ENCODE measurements at regions not wholly inside any gene's neighbourhood (a gene's known extent, or its start where the extent isn't known, plus 50 kb on each side); places are given as distances from the start of the nearest gene placed in this dataset.

- DNase-seq, result no peak
- Histone ChIP-seq H2AFZ (ENCODE audit: low read depth) (no peak overlapping the region), H3K9ac (no peak overlapping the region), H3K4me2 (no peak overlapping the region), H3K27me3 (ENCODE audit: insufficient read depth) (no peaks in the 10 kb centered on the region), H3K4me3 (ENCODE audit: low read depth in 2 of 2, low read length in 1 of 2) (no peak overlapping the region), H3K36me3 (replicated peaks in 1 of 2; ENCODE audit: control insufficient read depth in 1 of 2, insufficient read depth in 2 of 2, low read length in 1 of 2) (no peaks in the 10 kb centered on the region), H4K20me1 (ENCODE audit: insufficient read depth) (no peaks in the 10 kb centered on the region), H3K9me3 (no peaks in the 10 kb centered on the region), H3K79me2 (ENCODE audit: insufficient read depth) (no peaks in the 10 kb centered on the region), H3F3A (replicated peaks; ENCODE audit: insufficient read depth) (no peaks in the 10 kb centered on the region), H3K27ac (ENCODE audit: low read depth in 2 of 2, low read length in 1 of 2) (no peak overlapping the region), H3K4me1 (ENCODE audit: control insufficient read depth in 1 of 2, insufficient read depth in 2 of 2, low read depth in 1 of 2, low read length in 1 of 2) (no peaks in the 10 kb centered on the region), H3K9me2 (no peaks in the 10 kb centered on the region)
- WGBS (ENCODE audit: low lambda C conversion rate), result 55% methylated on average over 7 of the region's 9 CpGs
- CTCF ChIA-PET, result no interaction called here
- TF ChIP-seq RXRA (IDR thresholded peaks at IDR 0.05; ENCODE audit: borderline replicate concordance, low read depth), result no peak
- no peak for TF ChIP-seq USF1 (IDR thresholded peaks at IDR 0.05; ENCODE audit: borderline replicate concordance, low read depth)
- no peak for TF ChIP-seq SMC3 (IDR thresholded peaks at IDR 0.05; ENCODE audit: low read depth, low read length)
- TF ChIP-seq JUND (IDR thresholded peaks at IDR 0.05), result no peak
- TF ChIP-seq YY1 (IDR thresholded peaks at IDR 0.05; ENCODE audit: low read depth), result no peak
- TF ChIP-seq RFX5 (IDR thresholded peaks at IDR 0.05; ENCODE audit: low read length), result no peak
- no peak for TF ChIP-seq EP300 (IDR thresholded peaks at IDR 0.05; ENCODE audit: borderline replicate concordance in 1 of 2, low read depth in 1 of 2, low read length in 1 of 2)
- TF ChIP-seq ZBTB33 (IDR thresholded peaks at IDR 0.05; ENCODE audit: borderline replicate concordance, low read depth), result no peak
- TF ChIP-seq NFIC (IDR thresholded peaks at IDR 0.05; ENCODE audit: borderline replicate concordance), result no peak
- POLR2A ChIA-PET, result no interaction called here
Measured at GRCh38 chr2:240310645-240311044, 124.8 kb upstream of the GPC1 start.

DNA sequence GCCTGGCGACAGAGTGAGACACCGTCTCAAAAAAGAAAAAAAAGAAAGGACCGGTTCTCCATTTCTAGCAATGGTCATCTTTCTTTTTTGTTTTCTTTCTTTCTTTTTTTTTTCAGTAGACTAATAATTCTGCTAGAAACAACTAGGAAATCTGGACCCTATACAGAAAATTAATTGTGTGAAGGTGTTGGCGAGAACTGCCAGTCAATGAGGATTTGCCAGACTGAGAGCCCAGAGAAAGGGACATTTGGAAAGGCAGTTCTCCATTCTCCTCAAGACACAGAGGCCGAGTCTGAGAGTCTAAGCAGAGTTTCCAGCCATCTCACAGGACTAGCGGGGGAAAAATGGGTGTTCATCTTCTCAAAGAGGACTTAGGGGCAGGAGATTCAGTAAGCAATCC lies 123.6 kb upstream of the GPC1 start:
- WGBS (ENCODE audit: low lambda C conversion rate), result 61% methylated on average over 6 of the region's 6 CpGs
- no peaks in the 10 kb centered on the region for H3F3A ChIP-seq (replicated peaks; ENCODE audit: insufficient read depth)
- ChIA-PET CTCF (no interaction called here), POLR2A (no interaction called here)
- H3K4me1 ChIP-seq (ENCODE audit: control insufficient read depth in 1 of 2, insufficient read depth in 2 of 2, low read depth in 1 of 2, low read length in 1 of 2), result no peaks in the 10 kb centered on the region
- H3K4me2 ChIP-seq, result no peak overlapping the region
- H3K79me2 ChIP-seq (ENCODE audit: insufficient read depth), result no peaks in the 10 kb centered on the region
- no peaks in the 10 kb centered on the region for H3K36me3 ChIP-seq (replicated peaks in 1 of 2; ENCODE audit: control insufficient read depth in 1 of 2, insufficient read depth in 2 of 2, low read length in 1 of 2)
- H3K9me3 ChIP-seq, result no peaks in the 10 kb centered on the region
- TF ChIP-seq MEF2A (IDR thresholded peaks at IDR 0.05; ENCODE audit: borderline replicate concordance, low read depth) (no peak), TCF12 (IDR thresholded peaks at IDR 0.05) (no peak), GATA2 (CRISPR knock-in tag; IDR thresholded peaks at IDR 0.05) (no peak), FOSL2 (IDR thresholded peaks at IDR 0.05; ENCODE audit: borderline replicate concordance, low read depth) (no peak), NFIC (IDR thresholded peaks at IDR 0.05; ENCODE audit: borderline replicate concordance) (no peak), GABPA (IDR thresholded peaks at IDR 0.05; ENCODE audit: low read depth) (no peak), USF1 (IDR thresholded peaks at IDR 0.05; ENCODE audit: borderline replicate concordance, low read depth) (no peak), RFX5 (IDR thresholded peaks at IDR 0.05; ENCODE audit: low read length) (no peak), CHD2 (IDR thresholded peaks at IDR 0.05; ENCODE audit: low read length, partially characterized antibody) (no peak), FOXM1 (IDR thresholded peaks at IDR 0.05; ENCODE audit: low read depth) (no peak), ZBTB33 (IDR thresholded peaks at IDR 0.05; ENCODE audit: borderline replicate concordance, low read depth) (no peak), JUND (IDR thresholded peaks at IDR 0.05) (no peak), TAF1 (IDR thresholded peaks at IDR 0.05; ENCODE audit: borderline replicate concordance, low read depth, low read length) (no peak), IRF3 (IDR thresholded peaks at IDR 0.05; ENCODE audit: low read depth, low read length) (no peak), EP300 (IDR thresholded peaks at IDR 0.05; ENCODE audit: borderline replicate concordance in 1 of 2, low read depth in 1 of 2, low read length in 1 of 2) (no peak), MXI1 (IDR thresholded peaks at IDR 0.05; ENCODE audit: low read depth, low read length) (no peak), POLR2AphosphoS5 (IDR thresholded peaks at IDR 0.05; ENCODE audit: low read depth, low read length) (no peak), RXRA (IDR thresholded peaks at IDR 0.05; ENCODE audit: borderline replicate concordance, low read depth) (no peak)
- no peak overlapping the region for H3K27ac ChIP-seq (ENCODE audit: low read depth in 2 of 2, low read length in 1 of 2)
- no peak overlapping the region for H3K4me3 ChIP-seq (ENCODE audit: low read depth in 2 of 2, low read length in 1 of 2)
- no peaks in the 10 kb centered on the region for H3K27me3 ChIP-seq (ENCODE audit: insufficient read depth)
- H4K20me1 ChIP-seq (ENCODE audit: insufficient read depth), result no peaks in the 10 kb centered on the region
- DNase-seq, result no peak
- H2AFZ ChIP-seq (ENCODE audit: low read depth), result no peak overlapping the region
- H3K9me2 ChIP-seq, result no peaks in the 10 kb centered on the region
- H3K9ac ChIP-seq, result no peak overlapping the region

Data from SK-N-SH (cell line).